ENCODE measurements at regions not wholly inside any gene's neighbourhood (a gene's known extent, or its start where the extent isn't known, plus 50 kb on each side); places are given as distances from the start of the nearest gene placed in this dataset.

GRCh38 chr18:27848336-27848735 lies 328.6 kb downstream of the CDH2 start (continued):
- TF ChIP-seq ZNF24 (IDR thresholded peaks at IDR 0.05), result no peak
- TF ChIP-seq CEBPZ (IDR thresholded peaks at IDR 0.05; ENCODE audit: low read depth, low read length), result no peak
- TF ChIP-seq HDGF (IDR thresholded peaks at IDR 0.05), result no peak

GRCh38 chr18:27847412-27847811 lies 329.5 kb downstream of the CDH2 start:
- Histone ChIP-seq H3K9me3 (replicated peaks; ENCODE audit: control insufficient read depth, insufficient read depth, low read length) (no peaks in the 10 kb centered on the region), H2AFZ (ENCODE audit: control insufficient read depth, low read depth, low read length) (no peak overlapping the region), H4K20me1 (ENCODE audit: control insufficient read depth, insufficient read depth) (no peaks in the 10 kb centered on the region), H3K4me3 (no peak overlapping the region), H3K36me3 (ENCODE audit: control insufficient read depth in 2 of 2, insufficient read depth in 2 of 2, low read length in 1 of 2) (no peaks in the 10 kb centered on the region), H3K27ac (ENCODE audit: control insufficient read depth, insufficient read depth) (no peak overlapping the region), H3K27me3 (replicated peaks in 1 of 2; ENCODE audit: control insufficient read depth in 2 of 2, insufficient read depth in 2 of 2, low read length in 1 of 2) (no peaks in the 10 kb centered on the region), H3K4me1 (ENCODE audit: control insufficient read depth, insufficient read depth, low read length) (no peaks in the 10 kb centered on the region), H3K9ac (ENCODE audit: control insufficient read depth, insufficient read depth, low read length) (no peak overlapping the region), H3K4me2 (ENCODE audit: control insufficient read depth, insufficient read depth) (no peak overlapping the region), H3K79me2 (ENCODE audit: control insufficient read depth, insufficient read depth, low read length) (no peaks in the 10 kb centered on the region)
- intact Hi-C loops (cut with micrococcal nuclease; ENCODE audit: unreplicated experiment), result no loop called here
- DNase-seq (ENCODE audit: low read depth, low spot score) (no peak), ATAC-seq (no peak), FAIRE-seq (no peak)
- ChIA-PET POLR2A (no interaction called here), SMC1A (ENCODE audit: uncharacterized antibody, unreplicated experiment) (no interaction called here), RAD21 (ENCODE audit: unreplicated experiment) (interaction anchor here (0.5 kb wide), 1 partner anchor 147 kb away, joined by 3 read pairs; no protein-coding TSS in a partner anchor), CTCF (no interaction called here)
- in situ Hi-C loops (cut with MboI), result loop anchor here (10.0 kb wide), 1 partner anchor 57 kb away; no protein-coding TSS in a partner anchor
- BruUV-seq (replicated peaks), result no TSS peak
- WGBS (ENCODE audit: insufficient coverage, insufficient replicate concordance, low lambda C conversion rate, missing lambda C conversion rate), result 1% methylated on average over 4 of the region's 4 CpGs
- TF ChIP-seq NFXL1 (IDR thresholded peaks at IDR 0.05; ENCODE audit: borderline replicate concordance), result no peak
- no peak for TF ChIP-seq SUZ12 (IDR thresholded peaks at IDR 0.05; ENCODE audit: unreplicated experiment)
- TF ChIP-seq SREBF2 (IDR thresholded peaks at IDR 0.05; ENCODE audit: low read length), result no peak
- no peak for TF ChIP-seq RFX5 (IDR thresholded peaks at IDR 0.05; ENCODE audit: low read depth, low read length)
- no peak for TF ChIP-seq RB1 (IDR thresholded peaks at IDR 0.05; ENCODE audit: borderline replicate concordance)
- no peak for TF ChIP-seq TCF12 (IDR thresholded peaks at IDR 0.05; ENCODE audit: low read depth, low read length)
- TF ChIP-seq EP300 (IDR thresholded peaks at IDR 0.05; ENCODE audit: borderline replicate concordance in 1 of 2, control insufficient read depth in 1 of 2, low read depth in 2 of 2, low read length in 2 of 2), result no peak

Measured in GM12878 (cell line).